HepG2 (cell line): ENCODE measurements at regions not wholly inside any gene's neighbourhood (a gene's known extent, or its start where the extent isn't known, plus 50 kb on each side); places are given as distances from the start of the nearest gene placed in this dataset.

Source experiments
- ATAC-seq: fragments of 200-7000 bp; cut with Tn5 transposase; 3 replicates; pipeline ENCODE4 v1.9.1; 2020; ENCODE audit warnings: mild to moderate bottlenecking, moderate library complexity
- BruUV-seq: library from RNA; stranded (reverse); fragments of 400-500 nt; replicated peaks from 2 replicates; lab custom pipeline; 2021; lab: Mats Ljungman, UMichigan
- CTCF ChIA-PET: fragments of 300-600 bp; formaldehyde crosslinking; extraction: SDS; loops from one replicate; lab custom pipeline; 2021; ENCODE audit warnings: low total read pairs, inconsistent platforms, low intra/inter-chr PET ratio; lab: Yijun Ruan, JAX
- POLR2A ChIA-PET: fragments of 350-600 bp; sonication (Branson Sonifier 250); formaldehyde crosslinking; loops from one replicate; lab custom pipeline; 2020; ENCODE audit warnings: antibody characterized with exemption, inconsistent platforms; lab: Yijun Ruan, JAX
- DNase-seq: peaks from one replicate; pipeline ENCODE4 v3.0.0-alpha.2; 2015; ENCODE audit warnings: low spot score
- FAIRE-seq: peaks from 3 replicates; lab custom pipeline; 2011; peaks lifted over from hg19 to GRCh38; lab: Jason Lieb, UNC
- H2AFZ ChIP-seq: one replicate; pipeline ENCODE4 v1.6.1; 2011; ENCODE audit warnings: low read length, inconsistent platforms
- H3K27ac ChIP-seq: fragments of 300-600 bp; 3 replicates; pipeline ENCODE4 v1.8.0; 2011; ENCODE audit warnings: mixed run types, mild to moderate bottlenecking, mixed read lengths, low read length, inconsistent platforms; ENCODE audit not compliant: insufficient read depth; ENCODE audit errors: extremely low read length
- H3K27me3 ChIP-seq, 2 experiments: fragments of 200-600 bp in 1 of 2; 2 replicates in 1 of 2; 3 replicates in 1 of 2; pipeline versions ENCODE4 v1.6.0 to v1.8.0; 2011; ENCODE audit warnings: low read length in 2 of 2, mild to moderate bottlenecking in 2 of 2, moderate library complexity in 2 of 2, inconsistent platforms in 1 of 2; ENCODE audit not compliant: insufficient read depth in 2 of 2, control insufficient read depth in 1 of 2
- H3K36me3 ChIP-seq, 2 experiments: fragments of 200-600 bp in 1 of 2; replicated peaks in 1 of 2; 2 replicates in 1 of 2; 3 replicates in 1 of 2; pipeline versions ENCODE4 v1.5.1 to v1.8.0; 2011; ENCODE audit warnings: low read length in 2 of 2, inconsistent platforms in 1 of 2; ENCODE audit not compliant: insufficient read depth in 2 of 2, control insufficient read depth in 1 of 2
- H3K4me1 ChIP-seq: 2 replicates; pipeline ENCODE4 v1.5.1; 2012; ENCODE audit warnings: low read length, inconsistent platforms; ENCODE audit not compliant: insufficient read depth
- H3K4me2 ChIP-seq: 2 replicates; pipeline ENCODE4 v1.6.0; 2011; ENCODE audit warnings: low read depth, low read length, inconsistent platforms
- H3K4me3 ChIP-seq, 3 experiments: fragments of 200-600 bp in 1 of 3; sonication (generic), shearing (Covaris generic) in 1 of 3; replicated peaks in 1 of 3; 2 replicates each; pipeline ENCODE4 v1.5.1; 2011 to 2016; ENCODE audit warnings: low read length in 3 of 3, inconsistent platforms in 2 of 3, low read depth in 2 of 3, mild to moderate bottlenecking in 2 of 3, control low read depth in 1 of 3, mixed read lengths in 1 of 3; ENCODE audit not compliant: insufficient read depth in 1 of 3
- H3K79me2 ChIP-seq: one replicate; pipeline ENCODE4 v1.6.1; 2011; ENCODE audit warnings: low read length, inconsistent platforms; ENCODE audit not compliant: insufficient read depth
- H3K9ac ChIP-seq: 2 replicates; pipeline ENCODE4 v1.6.0; 2011; ENCODE audit warnings: mild to moderate bottlenecking, low read depth, low read length, inconsistent platforms; ENCODE audit not compliant: insufficient read depth
- H3K9me3 ChIP-seq: 2 replicates; pipeline ENCODE4 v1.5.1; 2012; ENCODE audit warnings: mild to moderate bottlenecking, low read length
- H4K20me1 ChIP-seq: 2 replicates; pipeline ENCODE4 v1.6.0; 2011; ENCODE audit warnings: inconsistent platforms, mild to moderate bottlenecking, low read length, moderate library complexity; ENCODE audit not compliant: insufficient read depth
- ARHGAP35 ChIP-seq: sonication (generic); formaldehyde crosslinking; IDR thresholded peaks from 2 replicates; pipeline ENCODE4 v1.9.0; 2022; ENCODE audit warnings: mild to moderate bottlenecking, inconsistent platforms, moderate library complexity, missing genetic modification reagents, borderline replicate concordance
- ATF7 ChIP-seq, 2 experiments: fragments of 450-650 bp in 1 of 2; sonication (generic) in 1 of 2; formaldehyde crosslinking in 1 of 2; IDR thresholded peaks; 2 replicates each; pipeline versions ENCODE4 v1.4.0 to v1.6.1; 2016 to 2020; ENCODE audit warnings: antibody characterized with exemption in 1 of 2, mild to moderate bottlenecking in 1 of 2, missing genetic modification reagents in 1 of 2
- MBNL3 ChIP-seq: fragments of 250-450 bp; sonication (Bioruptor Pico); conservative IDR thresholded peaks from 2 replicates; pipeline ENCODE4 v1.8.0; 2022; ENCODE audit warnings: mild to moderate bottlenecking, inconsistent platforms
- POLR2A ChIP-seq, 2 experiments: IDR thresholded peaks; 2 replicates each; pipeline ENCODE4 v1.6.1; 2011; ENCODE audit warnings: low read depth in 2 of 2, low read length in 2 of 2, mild to moderate bottlenecking in 1 of 2, moderate library complexity in 1 of 2; ENCODE audit not compliant: insufficient read depth in 1 of 2
- PTBP1 ChIP-seq: fragments of 200-400 bp; formaldehyde crosslinking; IDR thresholded peaks from 2 replicates; pipeline ENCODE4 v1.6.1; 2018; ENCODE audit warnings: low read length, low read depth; ENCODE audit not compliant: poor library complexity, severe bottlenecking
- RFX3 ChIP-seq: IDR thresholded peaks from 2 replicates; pipeline ENCODE4 v1.6.1; 2016; ENCODE audit warnings: missing biosample characterization, missing genetic modification reagents
- SOX5 ChIP-seq: IDR thresholded peaks from 2 replicates; pipeline ENCODE4 v1.6.1; 2016; ENCODE audit warnings: borderline replicate concordance
- ZBTB21 ChIP-seq: sonication (generic); formaldehyde crosslinking; IDR thresholded peaks from 2 replicates; pipeline ENCODE4 v1.4.0; 2020; ENCODE audit warnings: missing genetic modification reagents
- ZNF317 ChIP-seq: sonication (generic); formaldehyde crosslinking; IDR thresholded peaks from 2 replicates; pipeline ENCODE4 v1.5.0; 2020; ENCODE audit warnings: mild to moderate bottlenecking, missing genetic modification reagents
- ZNF777 ChIP-seq: sonication (generic); formaldehyde crosslinking; IDR thresholded peaks from 2 replicates; pipeline ENCODE4 v1.4.0; 2020; ENCODE audit warnings: missing genetic modification reagents
- ZSCAN30 ChIP-seq: sonication (generic); formaldehyde crosslinking; IDR thresholded peaks from 2 replicates; pipeline ENCODE4 v1.5.0; 2020; ENCODE audit warnings: mild to moderate bottlenecking, missing genetic modification reagents
- ZSCAN9 ChIP-seq: IDR thresholded peaks from 2 replicates; pipeline ENCODE4 v1.6.1; 2016; ENCODE audit warnings: borderline replicate concordance
- WGBS: methylation state at CpG from one replicate; pipeline ENCODE4 v1.1.6; 2017; ENCODE audit warnings: low lambda C conversion rate; 5-methylcytosine and 5-hydroxymethylcytosine counted together
- in situ Hi-C: cut with HindIII; loops from 2 replicates; pipeline ENCODE4 v1.10.0; 2017; ENCODE audit warnings: low pct_unique_long_range_greater_than_20kb; ENCODE audit not compliant: extremely low pct_ligation_motif_present
- intact Hi-C: fragments of 100-400 bp; cut with micrococcal nuclease; formaldehyde crosslinking; loops from one replicate; pipeline ENCODE4 v1.10.0; 2022; ENCODE audit not compliant: unreplicated experiment
- TF ChIP-seq, protein P1 (sequence below), 2 experiments: fragments of 450-650 bp in 1 of 2; sonication (generic) in 1 of 2; formaldehyde crosslinking; IDR thresholded peaks; 2 replicates each; pipeline versions ENCODE4 v1.5.0 to v1.8.0; 2020 to 2022; ENCODE audit warnings: mild to moderate bottlenecking in 1 of 2, missing genetic modification reagents in 1 of 2
- TF ChIP-seq, protein P2 (sequence below): sonication (generic); formaldehyde crosslinking; IDR thresholded peaks from 2 replicates; pipeline ENCODE4 v1.8.1; 2023; ENCODE audit warnings: missing genetic modification reagents, mild to moderate bottlenecking, borderline replicate concordance
- TF ChIP-seq, protein P3 (sequence below): sonication (generic); formaldehyde crosslinking; IDR thresholded peaks from 2 replicates; pipeline ENCODE4 v1.8.1; 2023; ENCODE audit warnings: mild to moderate bottlenecking, inconsistent platforms, moderate library complexity, missing genetic modification reagents, borderline replicate concordance

DNA sequence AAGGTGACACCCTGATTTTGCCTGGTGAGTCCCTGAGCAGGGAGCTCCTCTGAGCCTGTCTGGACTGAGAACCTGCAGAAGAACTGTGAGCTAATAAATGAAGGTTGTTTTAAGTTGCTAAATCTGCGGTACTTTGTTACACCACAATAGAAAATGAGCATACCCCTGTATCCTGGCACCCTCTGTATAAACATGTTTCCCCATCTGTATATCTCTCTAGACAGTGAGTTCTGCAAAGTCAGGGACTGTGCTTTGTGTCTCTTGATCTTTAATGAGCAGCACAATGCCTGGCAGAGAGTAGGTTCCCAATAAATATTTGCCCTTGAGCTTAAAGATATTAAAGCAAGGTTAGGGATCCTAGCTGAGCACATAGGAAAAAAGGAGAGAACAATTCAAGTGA lies 228.8 kb downstream of the OMA1 start:
- H3K27me3 ChIP-seq: no peaks in the 10 kb centered on the region
- H3K4me1 ChIP-seq: no peaks in the 10 kb centered on the region
- in situ Hi-C loops: no loop called here
- 0% methylated on average over 1 of the region's 1 CpG for WGBS
- H3K9ac ChIP-seq: no peak overlapping the region
- H3K4me2 ChIP-seq: no peak overlapping the region
- no peak overlapping the region for H3K4me3 ChIP-seq
- ATAC-seq (no peak), DNase-seq (no peak), FAIRE-seq (no peak)
- no peaks in the 10 kb centered on the region for H3K9me3 ChIP-seq
- no TSS peak for BruUV-seq
- intact Hi-C loops: no loop called here
- H3K79me2 ChIP-seq: no peaks in the 10 kb centered on the region
- H4K20me1 ChIP-seq: no peaks in the 10 kb centered on the region
- H2AFZ ChIP-seq: no peak overlapping the region
- CTCF ChIA-PET: no interaction called here
- no peak overlapping the region for H3K27ac ChIP-seq
- TF ChIP-seq, protein P1, sequence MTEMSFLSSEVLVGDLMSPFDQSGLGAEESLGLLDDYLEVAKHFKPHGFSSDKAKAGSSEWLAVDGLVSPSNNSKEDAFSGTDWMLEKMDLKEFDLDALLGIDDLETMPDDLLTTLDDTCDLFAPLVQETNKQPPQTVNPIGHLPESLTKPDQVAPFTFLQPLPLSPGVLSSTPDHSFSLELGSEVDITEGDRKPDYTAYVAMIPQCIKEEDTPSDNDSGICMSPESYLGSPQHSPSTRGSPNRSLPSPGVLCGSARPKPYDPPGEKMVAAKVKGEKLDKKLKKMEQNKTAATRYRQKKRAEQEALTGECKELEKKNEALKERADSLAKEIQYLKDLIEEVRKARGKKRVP (CRISPR knock-in tag; IDR thresholded peaks at IDR 0.05): no peak
- TF ChIP-seq POLR2A (IDR thresholded peaks at IDR 0.05; ENCODE audit: insufficient read depth in 1 of 2, low read depth in 2 of 2, low read length in 2 of 2) (no peak), ZSCAN9 (CRISPR knock-in tag) (no peak), ZNF317 (CRISPR knock-in tag) (no peak), RFX3 (CRISPR knock-in tag) (no peak), PTBP1 (no peak), ATF7 (IDR thresholded peaks at IDR 0.05) (no peak), ATF7 (CRISPR knock-in tag; IDR thresholded peaks at IDR 0.05) (no peak), ZNF777 (CRISPR knock-in tag) (no peak), ZBTB21 (CRISPR knock-in tag) (no peak), MBNL3 (CRISPR knock-in tag) (no peak), ARHGAP35 (CRISPR knock-in tag) (no peak), SOX5 (CRISPR knock-in tag) (no peak), ZSCAN30 (CRISPR knock-in tag) (no peak)
- TF ChIP-seq, protein P2, sequence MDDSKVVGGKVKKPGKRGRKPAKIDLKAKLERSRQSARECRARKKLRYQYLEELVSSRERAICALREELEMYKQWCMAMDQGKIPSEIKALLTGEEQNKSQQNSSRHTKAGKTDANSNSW (CRISPR knock-in tag): no peak
- TF ChIP-seq, protein P3, sequence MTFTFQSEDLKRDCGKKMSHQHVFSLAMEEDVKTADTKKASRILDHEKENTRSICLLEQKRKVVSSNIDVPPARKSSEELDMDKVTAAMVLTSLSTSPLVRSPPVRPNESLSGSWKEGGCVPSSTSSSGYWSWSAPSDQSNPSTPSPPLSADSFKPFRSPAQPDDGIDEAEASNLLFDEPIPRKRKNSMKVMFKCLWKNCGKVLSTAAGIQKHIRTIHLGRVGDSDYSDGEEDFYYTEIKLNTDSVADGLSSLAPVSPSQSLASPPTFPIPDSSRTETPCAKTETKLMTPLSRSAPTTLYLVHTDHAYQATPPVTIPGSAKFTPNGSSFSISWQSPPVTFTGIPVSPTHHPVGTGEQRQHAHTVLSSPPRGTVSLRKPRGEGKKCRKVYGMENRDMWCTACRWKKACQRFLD: no peak
- no peaks in the 10 kb centered on the region for H3K36me3 ChIP-seq
- POLR2A ChIA-PET: no interaction called here
